ENCODE measurements at regions not wholly inside any gene's neighbourhood (a gene's known extent, or its start where the extent isn't known, plus 50 kb on each side); places are given as distances from the start of the nearest gene placed in this dataset.

GRCh38 chr13:93001866-93002461 lies 224.6 kb upstream of the GPC6 start:
- TF ChIP-seq POLR2A (IDR thresholded peaks at IDR 0.05; ENCODE audit: low read depth, low read length) (no peak), CTCF (IDR thresholded peaks at IDR 0.05; ENCODE audit: extremely low read depth in 1 of 2, insufficient read depth in 1 of 2, low read depth in 1 of 2, low read length in 2 of 2) (no peak), FOS (IDR thresholded peaks at IDR 0.05; ENCODE audit: borderline replicate concordance, insufficient read depth, low read length) (no peak), POLR2AphosphoS5 (IDR thresholded peaks at IDR 0.05; ENCODE audit: insufficient read depth, low read depth, low read length) (no peak), JUN (IDR thresholded peaks at IDR 0.05; ENCODE audit: borderline replicate concordance, insufficient read depth, insufficient read length, low read depth) (no peak), EZH2 (IDR thresholded peaks at IDR 0.05; ENCODE audit: borderline replicate concordance, low read depth, low read length, severe bottlenecking) (no peak), MAX (IDR thresholded peaks at IDR 0.05; ENCODE audit: insufficient read depth, insufficient read length) (no peak)

Data from endothelial cell of umbilical vein (primary cell).